ENCODE measurements at regions not wholly inside any gene's neighbourhood (a gene's known extent, or its start where the extent isn't known, plus 50 kb on each side); places are given as distances from the start of the nearest gene placed in this dataset.

DNA sequence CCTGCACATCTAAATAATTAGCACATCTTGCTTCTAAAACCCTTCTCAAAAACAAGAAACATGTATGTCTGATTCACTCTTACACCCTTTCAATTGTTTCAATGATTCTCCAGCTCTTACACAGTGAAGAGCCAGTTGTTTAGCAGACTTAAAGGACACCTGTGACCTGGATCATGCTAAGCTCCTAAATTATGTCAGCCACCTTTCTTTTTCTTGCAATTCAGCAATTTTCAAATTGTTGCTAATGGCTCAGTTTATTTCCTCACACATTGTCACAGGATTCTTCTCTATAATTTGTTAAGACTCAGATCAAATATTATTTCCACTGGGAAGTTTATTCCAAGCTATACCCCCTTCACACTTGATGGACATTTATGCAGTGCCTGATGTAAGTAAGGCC is 413.2 kb downstream of the PLA2G4A start:
- no peak for TF ChIP-seq POLR2A (IDR thresholded peaks at IDR 0.05)
- TF ChIP-seq, protein P1, sequence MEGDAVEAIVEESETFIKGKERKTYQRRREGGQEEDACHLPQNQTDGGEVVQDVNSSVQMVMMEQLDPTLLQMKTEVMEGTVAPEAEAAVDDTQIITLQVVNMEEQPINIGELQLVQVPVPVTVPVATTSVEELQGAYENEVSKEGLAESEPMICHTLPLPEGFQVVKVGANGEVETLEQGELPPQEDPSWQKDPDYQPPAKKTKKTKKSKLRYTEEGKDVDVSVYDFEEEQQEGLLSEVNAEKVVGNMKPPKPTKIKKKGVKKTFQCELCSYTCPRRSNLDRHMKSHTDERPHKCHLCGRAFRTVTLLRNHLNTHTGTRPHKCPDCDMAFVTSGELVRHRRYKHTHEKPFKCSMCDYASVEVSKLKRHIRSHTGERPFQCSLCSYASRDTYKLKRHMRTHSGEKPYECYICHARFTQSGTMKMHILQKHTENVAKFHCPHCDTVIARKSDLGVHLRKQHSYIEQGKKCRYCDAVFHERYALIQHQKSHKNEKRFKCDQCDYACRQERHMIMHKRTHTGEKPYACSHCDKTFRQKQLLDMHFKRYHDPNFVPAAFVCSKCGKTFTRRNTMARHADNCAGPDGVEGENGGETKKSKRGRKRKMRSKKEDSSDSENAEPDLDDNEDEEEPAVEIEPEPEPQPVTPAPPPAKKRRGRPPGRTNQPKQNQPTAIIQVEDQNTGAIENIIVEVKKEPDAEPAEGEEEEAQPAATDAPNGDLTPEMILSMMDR (IDR thresholded peaks at IDR 0.05): no peak

Data from right lobe of liver (tissue), 4 donors.